Uterus (tissue), 2 donors: ENCODE measurements at regions not wholly inside any gene's neighbourhood (a gene's known extent, or its start where the extent isn't known, plus 50 kb on each side); places are given as distances from the start of the nearest gene placed in this dataset.

Source experiments
- CTCF ChIP-seq, 4 experiments: fragments of 200-600 bp in 2 of 4; fragments of 450-650 bp in 2 of 4; sonication (generic) in 2 of 4; IDR thresholded peaks; one replicate each; pipeline ENCODE4 v1.5.1; 2016 to 2019; ENCODE audit warnings: antibody characterized with exemption in 4 of 4, mild to moderate bottlenecking in 2 of 4, moderate library complexity in 1 of 4
- POLR2A ChIP-seq, 2 donors: fragments of 450-650 bp; IDR thresholded peaks; one replicate each; pipeline ENCODE4 v1.6.1; 2016; ENCODE audit warnings: antibody characterized with exemption in 2 of 2, mild to moderate bottlenecking in 1 of 2, moderate library complexity in 1 of 2

GRCh38 chr4:60724623-60725022 is 475.5 kb upstream of the ADGRL3 start:
- TF ChIP-seq CTCF (IDR thresholded peaks at IDR 0.05) (no peak), POLR2A (IDR thresholded peaks at IDR 0.05) (no peak)
